GM12801 (cell line): ENCODE measurements at regions not wholly inside any gene's neighbourhood (a gene's known extent, or its start where the extent isn't known, plus 50 kb on each side); places are given as distances from the start of the nearest gene placed in this dataset.

Experiments used
- CTCF ChIP-seq: IDR thresholded peaks from one replicate; pipeline ENCODE4 v1.5.1; 2011; ENCODE audit warnings: control low read depth; ENCODE audit not compliant: insufficient read length; ENCODE audit errors: extremely low read depth

- TF ChIP-seq CTCF = no peak
Measured at GRCh38 chr19:29268721-29269393, 55.9 kb upstream of the UQCRFS1 start.

GRCh38 chr19:29269641-29270040 lies 56.7 kb upstream of the UQCRFS1 start:
- TF ChIP-seq CTCF = no peak

GRCh38 chr19:29271341-29271740 lies 58.4 kb upstream of the UQCRFS1 start:
- no peak for TF ChIP-seq CTCF

GRCh38 chr19:29271911-29272310 lies 59.0 kb upstream of the UQCRFS1 start:
- TF ChIP-seq CTCF = no peak

- TF ChIP-seq CTCF = no peak
Measured at GRCh38 chr19:29273000-29273640, 60.2 kb upstream of the UQCRFS1 start.

- TF ChIP-seq CTCF = no peak
Measured at GRCh38 chr19:29275266-29275665, 62.3 kb upstream of the UQCRFS1 start.

GRCh38 chr19:29277102-29277501 lies 64.2 kb upstream of the UQCRFS1 start:
- no peak for TF ChIP-seq CTCF
